H9 (cell line): ENCODE measurements at regions not wholly inside any gene's neighbourhood (a gene's known extent, or its start where the extent isn't known, plus 50 kb on each side); places are given as distances from the start of the nearest gene placed in this dataset.

Source experiments
- DNase-seq: peaks from one replicate; pipeline ENCODE4 v3.0.0-alpha.2; 2017
- H2AFZ ChIP-seq: one replicate; pipeline ENCODE4 v1.6.1; 2013; ENCODE audit warnings: mild to moderate bottlenecking, low read length, control low read depth, moderate library complexity
- H2AK5ac ChIP-seq: 2 replicates; pipeline ENCODE4 v1.6.1; 2013; ENCODE audit warnings: low read length, control low read depth, mixed read lengths; ENCODE audit not compliant: insufficient read length
- H2BK120ac ChIP-seq: one replicate; pipeline ENCODE4 v1.6.1; 2013; ENCODE audit warnings: low read depth, mild to moderate bottlenecking, low read length, control low read depth, inconsistent platforms; ENCODE audit not compliant: poor library complexity, severe bottlenecking
- H2BK12ac ChIP-seq: 2 replicates; pipeline ENCODE4 v1.6.1; 2013; ENCODE audit warnings: low read length, control low read depth, mixed read lengths, low read depth; ENCODE audit not compliant: insufficient read length
- H2BK15ac ChIP-seq: 2 replicates; pipeline ENCODE4 v1.6.1; 2013; ENCODE audit warnings: low read depth, low read length, control low read depth
- H2BK20ac ChIP-seq: one replicate; pipeline ENCODE4 v1.6.1; 2013; ENCODE audit warnings: low read depth, mild to moderate bottlenecking, low read length, control low read depth, inconsistent platforms; ENCODE audit not compliant: poor library complexity, severe bottlenecking
- H2BK5ac ChIP-seq: 2 replicates; pipeline ENCODE4 v1.6.1; 2013; ENCODE audit warnings: low read length, control low read depth, mixed read lengths; ENCODE audit not compliant: insufficient read length
- H3K14ac ChIP-seq: 2 replicates; pipeline ENCODE4 v1.6.1; 2013; ENCODE audit warnings: low read length, control low read depth; ENCODE audit not compliant: insufficient read depth
- H3K18ac ChIP-seq: 2 replicates; pipeline ENCODE4 v1.6.1; 2013; ENCODE audit warnings: low read depth, mild to moderate bottlenecking, mixed read lengths, low read length, control low read depth; ENCODE audit not compliant: insufficient read length
- H3K23ac ChIP-seq: 2 replicates; pipeline ENCODE4 v1.6.1; 2013; ENCODE audit warnings: low read length, control low read depth, mixed read lengths, low read depth; ENCODE audit not compliant: insufficient read length
- H3K23me2 ChIP-seq: 2 replicates; pipeline ENCODE4 v1.6.1; 2013; ENCODE audit warnings: low read depth, mild to moderate bottlenecking, mixed read lengths, low read length, control low read depth; ENCODE audit not compliant: insufficient read length, poor library complexity, severe bottlenecking
- H3K27ac ChIP-seq: 2 replicates; pipeline ENCODE4 v1.5.1; 2013; ENCODE audit warnings: low read length, control low read depth, mixed read lengths, low read depth; ENCODE audit not compliant: insufficient read length
- H3K27me3 ChIP-seq: 2 replicates; pipeline ENCODE4 v1.6.1; 2013; ENCODE audit warnings: low read length, control low read depth, inconsistent platforms; ENCODE audit not compliant: insufficient read depth
- H3K4ac ChIP-seq: 2 replicates; pipeline ENCODE4 v1.6.1; 2013; ENCODE audit warnings: low read depth, mild to moderate bottlenecking, control low read depth, inconsistent platforms, low read length, moderate library complexity
- H3K4me1 ChIP-seq: 2 replicates; pipeline ENCODE4 v1.6.1; 2013; ENCODE audit warnings: low read length, control low read depth, inconsistent platforms; ENCODE audit not compliant: insufficient read depth
- H3K4me2 ChIP-seq: 2 replicates; pipeline ENCODE4 v1.6.1; 2013; ENCODE audit warnings: low read length, control low read depth, mixed read lengths; ENCODE audit not compliant: insufficient read length, insufficient read depth
- H3K56ac ChIP-seq: 2 replicates; pipeline ENCODE4 v1.6.1; 2013; ENCODE audit warnings: low read depth, mild to moderate bottlenecking, mixed read lengths, low read length, control low read depth; ENCODE audit not compliant: insufficient read length
- H3K79me1 ChIP-seq: 2 replicates; pipeline ENCODE4 v1.6.1; 2013; ENCODE audit warnings: low read depth, mild to moderate bottlenecking, moderate library complexity, low read length, control low read depth, inconsistent platforms; ENCODE audit not compliant: insufficient read depth, poor library complexity, severe bottlenecking
- H3K79me2 ChIP-seq: 2 replicates; pipeline ENCODE4 v1.6.1; 2013; ENCODE audit warnings: low read length, control low read depth, inconsistent platforms; ENCODE audit not compliant: insufficient read depth
- H3K9ac ChIP-seq: 2 replicates; pipeline ENCODE4 v1.6.1; 2013; ENCODE audit warnings: low read length, control low read depth, mixed read lengths; ENCODE audit not compliant: insufficient read length; ENCODE audit errors: extremely low read depth
- H3K9me3 ChIP-seq: one replicate; pipeline ENCODE4 v1.6.1; 2013; ENCODE audit warnings: low read depth, low read length, inconsistent platforms; ENCODE audit not compliant: control insufficient read depth
- H3T11ph ChIP-seq: one replicate; pipeline ENCODE4 v1.6.1; 2013; ENCODE audit warnings: mild to moderate bottlenecking, low read length, control low read depth, inconsistent platforms
- H4K20me1 ChIP-seq: one replicate; pipeline ENCODE4 v1.6.1; 2013; ENCODE audit not compliant: control insufficient read depth, insufficient read length, insufficient read depth
- H4K5ac ChIP-seq: 2 replicates; pipeline ENCODE4 v1.6.1; 2013; ENCODE audit warnings: low read depth, mild to moderate bottlenecking, mixed read lengths, low read length, control low read depth; ENCODE audit not compliant: insufficient read length
- H4K8ac ChIP-seq: replicated peaks from 2 replicates; pipeline ENCODE4 v1.6.1; 2013; ENCODE audit warnings: low read length, control low read depth, mixed read lengths, low read depth; ENCODE audit not compliant: insufficient read length
- H4K91ac ChIP-seq: 2 replicates; pipeline ENCODE4 v1.6.1; 2013; ENCODE audit warnings: low read depth, mild to moderate bottlenecking, moderate library complexity, mixed read lengths, low read length, control low read depth; ENCODE audit not compliant: insufficient read length
- H3K27ac Mint-ChIP-seq, 3 experiments: 2 replicates in 2 of 3; 3 replicates in 1 of 3; pipeline ENCODE4 v1.8.0; 2020 to 2021; ENCODE audit warnings: mixed read lengths in 3 of 3, mild to moderate bottlenecking in 1 of 3, moderate library complexity in 1 of 3
- H3K27me3 Mint-ChIP-seq: 2 replicates; pipeline ENCODE4 v1.8.0; 2021; ENCODE audit warnings: low read depth, mild to moderate bottlenecking, moderate library complexity, mixed read lengths
- H3K36me3 Mint-ChIP-seq, 3 experiments: 2 replicates in 2 of 3; 3 replicates in 1 of 3; pipeline ENCODE4 v1.8.0; 2020 to 2021; ENCODE audit warnings: low read depth in 3 of 3, mixed read lengths in 3 of 3; ENCODE audit not compliant: insufficient read depth in 1 of 3
- H3K4me1 Mint-ChIP-seq, 2 experiments: 2 replicates each; pipeline ENCODE4 v1.8.0; 2020; ENCODE audit warnings: mixed read lengths in 2 of 2
- H3K4me3 Mint-ChIP-seq, 2 experiments: 2 replicates in 1 of 2; 3 replicates in 1 of 2; pipeline ENCODE4 v1.8.0; 2020 to 2021; ENCODE audit warnings: mild to moderate bottlenecking in 2 of 2, mixed read lengths in 2 of 2, moderate library complexity in 1 of 2
- H3K9me3 Mint-ChIP-seq, 2 experiments: 2 replicates in 1 of 2; 3 replicates in 1 of 2; pipeline ENCODE4 v1.8.0; 2020; ENCODE audit warnings: mild to moderate bottlenecking in 2 of 2, mixed read lengths in 2 of 2, moderate library complexity in 1 of 2
- TF ChIP-seq, protein P1 (sequence below): fragments of 200-600 bp; sonication (generic); conservative IDR thresholded peaks from 3 replicates; pipeline ENCODE4 v1.8.0; 2021; ENCODE audit warnings: antibody characterized with exemption, mild to moderate bottlenecking

DNA sequence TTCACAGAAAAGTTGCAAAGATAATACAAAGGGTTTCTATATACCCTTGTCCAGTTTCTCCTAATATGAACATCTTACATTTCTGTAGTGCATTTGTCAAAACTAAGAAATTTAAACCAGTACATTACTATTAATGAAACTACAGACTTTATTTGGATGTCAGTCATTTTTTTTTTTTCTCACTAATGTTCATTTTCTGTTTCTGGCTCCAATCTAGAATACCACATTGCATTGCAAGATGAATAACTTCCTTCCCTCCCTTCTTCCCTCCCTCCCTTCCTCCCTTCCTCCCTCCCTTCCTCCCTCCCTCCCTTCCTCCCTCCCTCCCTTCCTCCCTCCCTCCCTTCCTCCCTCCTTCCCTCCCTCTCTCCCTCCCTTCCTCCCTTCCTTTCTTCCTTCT is 509.2 kb upstream of the MCTP2 start:
- H3K4me1 Mint-ChIP-seq, result no peaks in the 10 kb centered on the region
- H2BK12ac ChIP-seq, result no peak overlapping the region

More for the DNA sequence above, 509.2 kb upstream of the MCTP2 start:
- Histone ChIP-seq H3K23me2 (no peaks in the 10 kb centered on the region), H4K5ac (no peak overlapping the region), H3K79me2 (no peaks in the 10 kb centered on the region), H2BK120ac (no peak overlapping the region), H4K20me1 (no peaks in the 10 kb centered on the region), H3K4ac (no peak overlapping the region), H3K27ac (no peak overlapping the region), H3K9ac (no peak overlapping the region), H3K79me1 (no peaks in the 10 kb centered on the region), H3K9me3 (no peaks in the 10 kb centered on the region), H4K91ac (no peak overlapping the region), H3K14ac (no peak overlapping the region), H3K56ac (no peak overlapping the region), H2BK20ac (no peak overlapping the region), H2BK15ac (no peak overlapping the region), H3K4me2 (no peak overlapping the region), H3K23ac (no peak overlapping the region), H2AK5ac (no peak overlapping the region), H3T11ph (no peak overlapping the region), H3K18ac (no peak overlapping the region), H4K8ac (no peak overlapping the region), H2BK5ac (no peak overlapping the region), H3K27me3 (no peaks in the 10 kb centered on the region), H3K4me1 (no peaks in the 10 kb centered on the region), H2AFZ (no peak overlapping the region)
- DNase-seq, result no peak
- TF ChIP-seq, protein P1, sequence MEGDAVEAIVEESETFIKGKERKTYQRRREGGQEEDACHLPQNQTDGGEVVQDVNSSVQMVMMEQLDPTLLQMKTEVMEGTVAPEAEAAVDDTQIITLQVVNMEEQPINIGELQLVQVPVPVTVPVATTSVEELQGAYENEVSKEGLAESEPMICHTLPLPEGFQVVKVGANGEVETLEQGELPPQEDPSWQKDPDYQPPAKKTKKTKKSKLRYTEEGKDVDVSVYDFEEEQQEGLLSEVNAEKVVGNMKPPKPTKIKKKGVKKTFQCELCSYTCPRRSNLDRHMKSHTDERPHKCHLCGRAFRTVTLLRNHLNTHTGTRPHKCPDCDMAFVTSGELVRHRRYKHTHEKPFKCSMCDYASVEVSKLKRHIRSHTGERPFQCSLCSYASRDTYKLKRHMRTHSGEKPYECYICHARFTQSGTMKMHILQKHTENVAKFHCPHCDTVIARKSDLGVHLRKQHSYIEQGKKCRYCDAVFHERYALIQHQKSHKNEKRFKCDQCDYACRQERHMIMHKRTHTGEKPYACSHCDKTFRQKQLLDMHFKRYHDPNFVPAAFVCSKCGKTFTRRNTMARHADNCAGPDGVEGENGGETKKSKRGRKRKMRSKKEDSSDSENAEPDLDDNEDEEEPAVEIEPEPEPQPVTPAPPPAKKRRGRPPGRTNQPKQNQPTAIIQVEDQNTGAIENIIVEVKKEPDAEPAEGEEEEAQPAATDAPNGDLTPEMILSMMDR, result no peak
- no peak overlapping the region for H3K4me3 Mint-ChIP-seq
- no peak overlapping the region for H3K27ac Mint-ChIP-seq
- no peaks in the 10 kb centered on the region for H3K36me3 Mint-ChIP-seq
- H3K9me3 Mint-ChIP-seq, result no peaks in the 10 kb centered on the region; a peak in 1 of 5 replicates
- peaks cover 3% of the 10 kb centered on the region; the same call in 1 of the 2 replicates for H3K27me3 Mint-ChIP-seq
